ENCODE measurements at regions not wholly inside any gene's neighbourhood (a gene's known extent, or its start where the extent isn't known, plus 50 kb on each side); places are given as distances from the start of the nearest gene placed in this dataset.

DNA sequence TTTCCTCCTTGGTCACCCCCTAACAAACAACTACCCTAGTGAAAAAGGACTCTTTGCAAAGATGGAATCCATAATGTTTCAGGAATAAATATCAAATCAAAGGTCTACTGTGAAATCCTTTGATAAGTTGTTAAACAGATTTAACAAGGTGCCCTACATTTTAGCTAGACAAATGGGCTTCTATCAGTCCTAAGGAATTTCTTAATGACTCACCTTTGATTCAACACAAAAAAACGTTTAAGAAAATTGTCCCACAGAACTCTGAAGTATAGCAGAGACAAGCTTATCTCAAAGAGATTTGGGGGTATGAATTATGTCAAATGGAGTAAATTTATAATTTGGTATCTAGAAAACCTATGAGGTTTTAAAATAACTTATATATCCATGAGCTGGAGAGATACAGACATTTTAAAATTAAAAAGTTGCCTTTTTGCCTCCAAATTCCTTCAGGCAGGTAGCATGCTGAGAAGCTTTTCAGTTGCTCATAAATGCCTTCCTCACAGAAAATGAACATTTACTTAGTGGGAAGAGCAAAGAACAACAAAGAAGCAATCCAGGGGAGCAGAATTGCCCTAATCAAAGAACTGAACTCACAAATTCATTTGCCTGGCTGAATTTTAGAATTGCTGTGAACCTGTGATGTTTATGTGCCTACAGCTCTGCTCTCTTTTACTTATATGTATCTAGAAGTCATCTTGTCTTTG lies 649.3 kb downstream of the STPG2 start:
- in situ Hi-C loops (cut with MboI; ENCODE audit: low sequenced_read_pairs, unreplicated experiment), result no loop called here
- no peak for TF ChIP-seq CTCF (IDR thresholded peaks at IDR 0.05; ENCODE audit: borderline replicate concordance, control extremely low read depth, extremely low read depth, insufficient read depth, missing control alignments)
- DNase-seq (ENCODE audit: low spot score), result no peak

GRCh38 chr4:97496298-97496873 lies 646.9 kb downstream of the STPG2 start:
- TF ChIP-seq CTCF (IDR thresholded peaks at IDR 0.05; ENCODE audit: borderline replicate concordance, control extremely low read depth, extremely low read depth, insufficient read depth, missing control alignments), result no peak
- in situ Hi-C loops (cut with MboI; ENCODE audit: low sequenced_read_pairs, unreplicated experiment), result no loop called here
- no peak for DNase-seq (ENCODE audit: low spot score)

GRCh38 chr4:97498875-97499274 lies 644.4 kb downstream of the STPG2 start:
- no peak for TF ChIP-seq CTCF (IDR thresholded peaks at IDR 0.05; ENCODE audit: borderline replicate concordance, control extremely low read depth, extremely low read depth, insufficient read depth, missing control alignments)
- no peak for DNase-seq (ENCODE audit: low spot score)

GRCh38 chr4:97500423-97500822 lies 642.9 kb downstream of the STPG2 start:
- TF ChIP-seq CTCF (IDR thresholded peaks at IDR 0.05; ENCODE audit: borderline replicate concordance, control extremely low read depth, extremely low read depth, insufficient read depth, missing control alignments), result no peak
- no peak for DNase-seq (ENCODE audit: low spot score)
- in situ Hi-C loops (cut with MboI; ENCODE audit: low sequenced_read_pairs, unreplicated experiment), result no loop called here

More at GRCh38 chr4:97498875-97499274, 644.4 kb downstream of the STPG2 start:
- in situ Hi-C loops (cut with MboI; ENCODE audit: low sequenced_read_pairs, unreplicated experiment), result no loop called here

DNA sequence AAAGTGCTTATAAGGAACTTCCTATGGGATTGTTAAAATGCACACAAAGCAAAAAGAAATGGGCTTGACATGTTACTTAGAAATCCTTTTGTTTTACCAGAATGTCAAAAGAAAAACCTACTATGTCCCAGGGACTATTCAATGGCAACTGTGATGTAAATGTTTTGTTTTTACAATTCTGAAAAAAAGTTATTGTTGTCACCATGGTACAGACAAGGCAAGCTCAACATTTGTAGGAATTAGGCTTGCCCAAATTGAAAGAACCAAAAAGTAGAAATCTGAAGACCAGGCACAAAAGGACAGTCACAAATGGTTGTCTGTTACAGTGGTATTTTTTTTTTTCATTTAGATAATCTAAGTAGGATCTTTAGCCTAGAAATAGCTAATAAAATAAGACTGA lies 638.6 kb downstream of the STPG2 start:
- no peak for TF ChIP-seq CTCF (IDR thresholded peaks at IDR 0.05; ENCODE audit: borderline replicate concordance, control extremely low read depth, extremely low read depth, insufficient read depth, missing control alignments)
- no peak for DNase-seq (ENCODE audit: low spot score)
- in situ Hi-C loops (cut with MboI; ENCODE audit: low sequenced_read_pairs, unreplicated experiment), result no loop called here

GRCh38 chr4:97507587-97508245 lies 635.6 kb downstream of the STPG2 start:
- TF ChIP-seq CTCF (IDR thresholded peaks at IDR 0.05; ENCODE audit: borderline replicate concordance, control extremely low read depth, extremely low read depth, insufficient read depth, missing control alignments), result no peak
- DNase-seq (ENCODE audit: low spot score), result no peak
- in situ Hi-C loops (cut with MboI; ENCODE audit: low sequenced_read_pairs, unreplicated experiment), result no loop called here

Measured in GM13976 (cell line).